Uterus (tissue), 2 donors: ENCODE measurements at regions not wholly inside any gene's neighbourhood (a gene's known extent, or its start where the extent isn't known, plus 50 kb on each side); places are given as distances from the start of the nearest gene placed in this dataset.
"Not testable (repeated sequence)": the region's sequence is repeated elsewhere in the genome, so short reads cannot be mapped to it uniquely, and the experiment has no call there.

ENCODE experiments used
- POLR2A ChIP-seq, 2 donors: fragments of 450-650 bp; IDR thresholded peaks; one replicate each; pipeline ENCODE4 v1.6.1; 2016; ENCODE audit warnings: antibody characterized with exemption in 2 of 2, mild to moderate bottlenecking in 1 of 2, moderate library complexity in 1 of 2
- TF ChIP-seq, protein P1 (sequence below), 4 experiments: fragments of 200-600 bp in 2 of 4; fragments of 450-650 bp in 2 of 4; sonication (generic) in 2 of 4; IDR thresholded peaks; one replicate each; pipeline ENCODE4 v1.5.1; 2016 to 2019; ENCODE audit warnings: antibody characterized with exemption in 4 of 4, mild to moderate bottlenecking in 2 of 4, moderate library complexity in 1 of 4

DNA sequence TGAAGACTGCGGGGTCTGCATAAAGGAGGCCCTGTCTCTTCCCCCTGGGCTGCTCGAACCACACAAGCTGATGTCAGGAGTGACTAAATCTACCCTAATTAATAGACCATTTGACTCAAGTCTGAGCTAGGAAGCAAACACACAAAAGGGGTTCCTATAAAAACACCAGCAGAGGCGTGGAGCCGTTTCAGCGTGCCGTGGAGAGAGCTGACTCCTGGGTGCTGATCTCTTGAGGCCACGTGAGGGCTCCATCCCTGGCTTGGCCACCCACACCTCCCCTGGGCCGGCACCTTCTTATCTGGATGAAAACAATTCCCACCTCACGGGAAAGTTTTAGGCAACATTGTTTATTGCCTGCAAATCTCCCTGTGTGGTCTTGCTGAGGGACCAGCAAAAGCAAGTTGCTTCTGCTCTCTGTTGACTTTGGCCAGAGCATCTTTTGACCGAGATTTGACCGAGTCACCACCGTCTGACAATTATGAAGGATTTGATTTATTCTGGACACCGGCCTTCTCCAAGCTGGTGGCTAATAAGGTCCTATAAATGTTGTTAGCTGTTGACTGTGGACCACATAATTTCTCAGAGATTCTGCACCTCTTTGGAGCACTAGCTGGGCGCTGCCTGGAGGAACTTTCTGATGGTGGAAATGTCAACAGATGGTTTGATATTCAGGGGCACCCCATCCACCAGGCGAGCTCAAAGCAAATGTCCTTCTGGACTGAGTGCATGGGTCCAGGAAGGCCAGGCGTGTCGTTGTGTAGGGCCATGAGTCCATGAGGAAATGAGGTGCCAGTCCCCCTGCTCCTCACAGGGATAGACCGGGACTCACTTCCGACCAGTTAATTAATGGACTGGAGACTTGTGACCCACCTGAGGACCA, 330.0 kb downstream of the CACNA1B start:
- not testable (repeated sequence) for TF ChIP-seq POLR2A (IDR thresholded peaks at IDR 0.05)
- TF ChIP-seq, protein P1, sequence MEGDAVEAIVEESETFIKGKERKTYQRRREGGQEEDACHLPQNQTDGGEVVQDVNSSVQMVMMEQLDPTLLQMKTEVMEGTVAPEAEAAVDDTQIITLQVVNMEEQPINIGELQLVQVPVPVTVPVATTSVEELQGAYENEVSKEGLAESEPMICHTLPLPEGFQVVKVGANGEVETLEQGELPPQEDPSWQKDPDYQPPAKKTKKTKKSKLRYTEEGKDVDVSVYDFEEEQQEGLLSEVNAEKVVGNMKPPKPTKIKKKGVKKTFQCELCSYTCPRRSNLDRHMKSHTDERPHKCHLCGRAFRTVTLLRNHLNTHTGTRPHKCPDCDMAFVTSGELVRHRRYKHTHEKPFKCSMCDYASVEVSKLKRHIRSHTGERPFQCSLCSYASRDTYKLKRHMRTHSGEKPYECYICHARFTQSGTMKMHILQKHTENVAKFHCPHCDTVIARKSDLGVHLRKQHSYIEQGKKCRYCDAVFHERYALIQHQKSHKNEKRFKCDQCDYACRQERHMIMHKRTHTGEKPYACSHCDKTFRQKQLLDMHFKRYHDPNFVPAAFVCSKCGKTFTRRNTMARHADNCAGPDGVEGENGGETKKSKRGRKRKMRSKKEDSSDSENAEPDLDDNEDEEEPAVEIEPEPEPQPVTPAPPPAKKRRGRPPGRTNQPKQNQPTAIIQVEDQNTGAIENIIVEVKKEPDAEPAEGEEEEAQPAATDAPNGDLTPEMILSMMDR (IDR thresholded peaks at IDR 0.05), result not testable (repeated sequence)
